SK-N-MC (cell line): ENCODE measurements at regions not wholly inside any gene's neighbourhood (a gene's known extent, or its start where the extent isn't known, plus 50 kb on each side); places are given as distances from the start of the nearest gene placed in this dataset.

Experiments used
- EZH2 ChIP-seq: fragments of 200-600 bp; sonication (generic); IDR thresholded peaks from one replicate; pipeline ENCODE4 v1.6.1; 2017; ENCODE audit warnings: antibody characterized with exemption
- POLR2AphosphoS5 ChIP-seq: IDR thresholded peaks from 2 replicates; pipeline ENCODE4 v1.6.1; 2012; ENCODE audit warnings: mild to moderate bottlenecking, low read depth, low read length, borderline replicate concordance

DNA sequence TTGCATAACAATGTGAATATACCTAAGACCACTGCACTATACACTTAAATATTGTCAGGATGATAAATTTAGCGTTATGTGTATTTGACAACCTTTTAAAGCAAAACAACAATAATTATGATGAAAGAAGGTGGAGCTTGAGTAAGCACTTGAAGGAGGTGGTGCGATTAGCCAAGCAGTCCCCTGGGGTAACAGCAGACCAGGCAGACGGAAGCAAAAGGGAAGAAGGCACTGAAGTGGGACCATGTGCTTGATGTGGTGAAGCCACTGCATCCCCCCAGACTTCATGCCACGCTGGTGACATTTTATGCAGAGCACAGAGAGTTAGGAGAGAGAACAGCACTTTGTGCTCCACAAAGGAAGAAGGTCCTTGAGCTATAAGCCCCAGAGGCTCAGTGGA lies 58.3 kb upstream of the ZNF507 start:
- TF ChIP-seq POLR2AphosphoS5, result no peak
- no peak for TF ChIP-seq EZH2
